Activated naive CD8-positive, alpha-beta T cell treated with anti-CD3 and anti-CD28 coated beads, Interleukin-2, amount 10 ng/mL, durations not matched to agents 7 days and 5 days (primary cell): ENCODE measurements at regions not wholly inside any gene's neighbourhood (a gene's known extent, or its start where the extent isn't known, plus 50 kb on each side); places are given as distances from the start of the nearest gene placed in this dataset.

ENCODE experiments used
- ATAC-seq: fragments of 150-1000 bp; cut with Tn5 transposase; one replicate; pipeline ENCODE4 v1.10.0; 2021; ENCODE audit warnings: low read depth, moderate library complexity
- POLR2A ChIA-PET: fragments of 350-600 bp; sonication (Branson Sonifier 250); formaldehyde crosslinking; loops from one replicate; lab custom pipeline; 2021; ENCODE audit warnings: antibody characterized with exemption; lab: Charles Lee
- DNase-seq: peaks from one replicate; pipeline ENCODE4 v3.0.0; 2021
- H3K27ac Mint-ChIP-seq: one replicate; pipeline ENCODE4 v1.8.0; 2022; ENCODE audit warnings: mild to moderate bottlenecking, mixed read lengths
- H3K27me3 Mint-ChIP-seq: one replicate; pipeline ENCODE4 v1.8.0; 2022; ENCODE audit warnings: mild to moderate bottlenecking, moderate library complexity, mixed read lengths
- H3K36me3 Mint-ChIP-seq: one replicate; pipeline ENCODE4 v1.8.0; 2021; ENCODE audit warnings: mild to moderate bottlenecking, mixed read lengths
- H3K4me1 Mint-ChIP-seq: one replicate; pipeline ENCODE4 v1.8.0; 2021; ENCODE audit warnings: mixed read lengths
- H3K4me3 Mint-ChIP-seq: one replicate; pipeline ENCODE4 v1.8.0; 2022; ENCODE audit warnings: mild to moderate bottlenecking, moderate library complexity, mixed read lengths
- H3K9me3 Mint-ChIP-seq: one replicate; pipeline ENCODE4 v1.8.0; 2021; ENCODE audit warnings: mixed read lengths

DNA sequence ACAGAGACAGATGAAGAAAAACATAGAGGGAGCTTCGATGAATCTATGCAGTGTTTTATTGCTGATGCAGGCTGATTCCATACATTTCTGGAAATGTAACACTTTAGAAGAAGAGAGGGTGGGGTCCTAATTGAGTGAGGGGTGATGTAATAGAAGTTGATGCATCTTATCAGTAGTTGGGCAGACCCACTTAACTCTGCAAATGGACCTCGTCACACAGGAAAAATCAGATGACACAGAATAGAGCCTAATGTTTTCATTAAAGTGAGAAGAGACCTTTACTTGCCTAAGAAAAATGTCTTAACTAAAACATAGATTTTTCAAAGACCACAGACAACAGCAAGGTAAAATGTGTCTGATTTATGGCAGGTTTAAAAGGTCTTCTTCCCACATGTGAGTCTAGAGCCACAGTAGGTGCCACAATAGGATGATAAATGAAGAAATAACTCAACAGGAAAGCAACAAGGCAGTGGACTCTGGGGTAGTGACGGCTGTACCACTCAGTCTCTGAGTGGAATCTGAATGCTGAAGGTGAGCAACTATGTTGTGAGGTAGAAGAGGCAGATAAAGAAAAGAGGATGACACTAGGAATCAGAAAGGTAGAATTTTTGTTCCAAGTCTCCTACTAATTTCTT, 414.7 kb upstream of the PIK3C3 start:
- H3K4me1 Mint-ChIP-seq = no peaks in the 10 kb centered on the region
- POLR2A ChIA-PET = no interaction called here
- ATAC-seq (no peak), DNase-seq (no peak)
- H3K4me3 Mint-ChIP-seq = no peak overlapping the region
- H3K9me3 Mint-ChIP-seq = no peaks in the 10 kb centered on the region
- no peaks in the 10 kb centered on the region for H3K27me3 Mint-ChIP-seq
- H3K27ac Mint-ChIP-seq = no peak overlapping the region
- H3K36me3 Mint-ChIP-seq = no peaks in the 10 kb centered on the region

DNA sequence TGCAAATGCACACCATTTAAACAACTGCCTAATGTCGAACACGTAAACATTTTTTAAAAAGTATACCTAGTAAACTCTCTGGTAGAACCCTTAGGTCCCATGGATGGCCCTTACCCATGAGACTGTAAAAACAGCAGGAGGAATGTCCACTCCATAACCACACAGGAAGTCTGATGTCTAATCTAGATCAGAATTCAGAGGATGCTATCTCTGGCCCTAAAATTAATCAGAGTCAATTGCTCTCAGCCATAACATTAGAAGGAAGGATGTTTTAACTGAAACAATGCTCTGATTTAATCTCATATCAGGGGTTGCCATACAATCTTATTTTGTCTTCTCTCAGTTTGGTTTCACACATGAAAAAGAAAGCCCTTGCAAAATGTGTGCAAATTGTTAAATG, 416.3 kb upstream of the PIK3C3 start:
- Mint-ChIP-seq H3K27ac (no peak overlapping the region), H3K36me3 (no peaks in the 10 kb centered on the region), H3K4me3 (no peak overlapping the region), H3K4me1 (no peaks in the 10 kb centered on the region), H3K27me3 (no peaks in the 10 kb centered on the region), H3K9me3 (no peaks in the 10 kb centered on the region)
- ATAC-seq (no peak), DNase-seq (no peak)
- POLR2A ChIA-PET = no interaction called here

GRCh38 chr18:41537666-41538065, 417.4 kb upstream of the PIK3C3 start:
- no peak for ATAC-seq
- no peak for DNase-seq
- no peak overlapping the region for H3K27ac Mint-ChIP-seq
- H3K4me1 Mint-ChIP-seq = no peaks in the 10 kb centered on the region
- no peak overlapping the region for H3K4me3 Mint-ChIP-seq
- no peaks in the 10 kb centered on the region for H3K36me3 Mint-ChIP-seq
- no peaks in the 10 kb centered on the region for H3K27me3 Mint-ChIP-seq
- no peaks in the 10 kb centered on the region for H3K9me3 Mint-ChIP-seq
- POLR2A ChIA-PET = no interaction called here

DNA sequence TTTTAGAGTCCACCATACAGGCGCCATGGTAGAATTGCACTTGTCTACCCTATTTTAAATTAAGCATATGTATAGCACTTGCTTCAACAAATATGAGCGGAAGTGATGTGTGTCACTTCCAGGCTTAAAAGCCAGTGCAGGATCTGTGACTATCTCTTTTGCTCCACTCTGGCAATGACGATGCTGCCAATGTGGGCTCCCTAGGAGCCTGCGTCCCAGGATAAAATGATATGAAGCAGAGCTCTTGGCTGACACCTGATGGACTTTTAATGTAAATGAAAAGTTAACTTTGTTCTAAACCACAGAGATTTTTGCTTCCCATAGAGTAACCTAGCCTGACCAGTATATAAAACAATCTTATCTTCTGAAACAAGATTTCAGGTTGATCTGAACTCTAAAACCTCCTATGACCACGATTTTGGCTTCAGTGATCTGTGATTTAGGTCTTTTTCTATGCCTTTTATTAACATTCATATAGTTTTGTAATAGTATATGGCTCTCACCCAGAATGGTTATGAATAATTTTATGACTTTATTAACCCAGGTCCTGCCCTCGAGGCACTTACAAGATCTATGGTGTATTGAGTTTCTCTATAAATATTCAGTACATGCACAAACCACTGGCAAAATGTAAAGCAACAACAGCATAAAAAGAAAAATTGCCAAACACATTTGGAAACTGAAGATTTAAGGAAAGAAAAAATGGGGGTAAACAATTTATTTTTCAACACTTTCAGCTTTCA, 422.5 kb upstream of the PIK3C3 start:
- Mint-ChIP-seq H3K4me3 (no peak overlapping the region), H3K4me1 (no peaks in the 10 kb centered on the region), H3K9me3 (no peaks in the 10 kb centered on the region), H3K27me3 (no peaks in the 10 kb centered on the region), H3K36me3 (no peaks in the 10 kb centered on the region), H3K27ac (no peak overlapping the region)
- POLR2A ChIA-PET = no interaction called here
- DNase-seq (no peak), ATAC-seq (no peak)

GRCh38 chr18:41530970-41531369, 424.1 kb upstream of the PIK3C3 start:
- peaks cover 3% of the 10 kb centered on the region for H3K9me3 Mint-ChIP-seq
- POLR2A ChIA-PET = no interaction called here
- no peak for DNase-seq
- no peaks in the 10 kb centered on the region for H3K36me3 Mint-ChIP-seq
- no peaks in the 10 kb centered on the region for H3K27me3 Mint-ChIP-seq
- no peak for ATAC-seq
- H3K27ac Mint-ChIP-seq = no peak overlapping the region
- H3K4me1 Mint-ChIP-seq = no peaks in the 10 kb centered on the region
- H3K4me3 Mint-ChIP-seq = no peak overlapping the region

DNA sequence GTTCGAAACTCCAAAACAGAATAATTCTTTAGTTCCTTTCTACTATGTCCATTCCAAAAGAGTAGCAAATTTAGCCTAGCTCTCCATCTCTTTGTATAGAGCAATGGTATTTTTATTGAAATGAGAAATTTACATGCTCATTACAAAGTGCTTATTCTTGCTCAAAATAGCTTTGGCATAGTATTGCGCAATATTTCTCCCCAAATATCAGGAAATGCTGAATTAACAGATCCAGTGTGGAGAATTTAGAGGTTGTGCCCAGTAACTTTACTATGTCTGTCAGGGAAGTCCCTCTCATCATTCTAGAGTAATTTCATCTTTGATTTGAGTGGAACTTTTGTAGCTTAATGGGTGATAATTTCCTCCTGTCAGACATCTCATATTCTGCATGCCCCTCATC, 425.9 kb upstream of the PIK3C3 start:
- no peak for ATAC-seq
- POLR2A ChIA-PET = no interaction called here
- H3K27ac Mint-ChIP-seq = no peak overlapping the region

GRCh38 chr18:41526054-41526453, 429.0 kb upstream of the PIK3C3 start:
- H3K4me1 Mint-ChIP-seq = no peaks in the 10 kb centered on the region
- H3K4me3 Mint-ChIP-seq = no peak overlapping the region
- ATAC-seq (no peak), DNase-seq (no peak)
- POLR2A ChIA-PET = no interaction called here
- H3K27ac Mint-ChIP-seq = no peak overlapping the region
- no peaks in the 10 kb centered on the region for H3K27me3 Mint-ChIP-seq
- no peaks in the 10 kb centered on the region for H3K36me3 Mint-ChIP-seq
- H3K9me3 Mint-ChIP-seq = peaks cover 3% of the 10 kb centered on the region

More for the DNA sequence above, 425.9 kb upstream of the PIK3C3 start:
- Mint-ChIP-seq H3K27me3 (no peaks in the 10 kb centered on the region), H3K36me3 (no peaks in the 10 kb centered on the region), H3K9me3 (peaks cover 3% of the 10 kb centered on the region), H3K4me3 (no peak overlapping the region), H3K4me1 (no peaks in the 10 kb centered on the region)
- DNase-seq = no peak

DNA sequence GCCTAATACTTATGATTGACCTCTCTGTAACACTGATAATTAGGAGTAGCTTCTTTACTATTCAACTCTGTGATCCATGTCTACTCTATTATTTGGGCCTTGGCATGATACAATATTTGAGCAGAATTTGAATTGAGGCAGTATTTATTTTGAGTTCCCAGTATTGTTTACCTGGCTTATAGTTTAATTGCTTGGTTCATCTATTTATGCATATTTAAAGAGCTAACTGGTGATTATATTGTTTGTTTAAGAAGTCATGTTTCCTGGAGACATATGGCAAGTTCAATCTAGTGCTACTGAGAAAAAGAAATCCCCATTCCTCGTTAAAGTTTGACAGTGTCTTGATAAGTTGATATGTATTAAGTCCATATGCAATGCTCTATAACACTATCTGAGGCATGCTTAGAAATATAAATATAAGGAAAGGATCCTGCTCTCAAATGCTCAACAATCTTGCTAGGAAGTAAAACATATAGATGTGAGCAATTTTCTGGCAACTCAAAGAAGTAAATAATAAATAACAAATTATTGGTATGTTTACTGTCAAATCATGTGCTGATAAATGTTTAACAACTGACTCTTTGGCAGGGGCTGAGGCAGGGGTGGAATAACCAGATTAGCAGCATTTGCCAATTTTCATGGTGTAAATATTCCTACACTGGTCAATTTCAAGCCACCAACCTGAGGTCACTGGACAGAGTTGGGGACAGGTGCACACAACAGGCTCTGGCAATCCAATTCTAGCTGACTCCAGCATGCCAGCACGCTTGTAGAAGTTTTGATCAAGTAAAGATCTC, 430.2 kb upstream of the PIK3C3 start:
- DNase-seq (no peak), ATAC-seq (no peak)
- Mint-ChIP-seq H3K4me1 (no peaks in the 10 kb centered on the region), H3K27ac (no peak overlapping the region), H3K4me3 (no peak overlapping the region), H3K27me3 (no peaks in the 10 kb centered on the region), H3K9me3 (peaks cover 3% of the 10 kb centered on the region), H3K36me3 (no peaks in the 10 kb centered on the region)
- POLR2A ChIA-PET = no interaction called here

GRCh38 chr18:41517142-41517541, 437.9 kb upstream of the PIK3C3 start:
- ATAC-seq (no peak), DNase-seq (no peak)
- Mint-ChIP-seq H3K27me3 (no peaks in the 10 kb centered on the region), H3K27ac (no peak overlapping the region), H3K4me3 (no peak overlapping the region), H3K4me1 (no peaks in the 10 kb centered on the region), H3K36me3 (no peaks in the 10 kb centered on the region), H3K9me3 (no peaks in the 10 kb centered on the region)
- POLR2A ChIA-PET = no interaction called here

DNA sequence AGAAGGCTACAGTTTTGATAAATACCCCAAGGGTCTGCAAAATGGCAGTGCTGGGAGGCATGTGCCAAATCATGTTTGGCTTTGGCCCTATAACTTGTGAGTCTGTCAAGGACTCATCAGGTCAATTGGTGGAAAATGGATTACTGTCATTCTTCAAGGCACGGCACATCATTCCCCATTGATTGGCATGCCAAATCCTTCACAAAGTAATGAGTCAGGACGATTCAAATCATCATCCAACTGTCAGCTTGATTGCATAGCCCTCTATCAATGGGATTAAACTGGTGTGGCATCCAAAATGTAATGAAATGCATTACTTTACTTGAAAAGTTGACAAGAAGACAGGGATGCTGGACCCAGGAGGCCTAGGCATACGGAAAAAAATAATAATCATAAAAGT, 441.6 kb upstream of the PIK3C3 start:
- no peak for ATAC-seq
- Mint-ChIP-seq H3K27ac (no peak overlapping the region), H3K4me1 (no peaks in the 10 kb centered on the region), H3K9me3 (no peaks in the 10 kb centered on the region), H3K36me3 (no peaks in the 10 kb centered on the region), H3K4me3 (no peak overlapping the region), H3K27me3 (no peaks in the 10 kb centered on the region)
- POLR2A ChIA-PET = no interaction called here
- no peak for DNase-seq

DNA sequence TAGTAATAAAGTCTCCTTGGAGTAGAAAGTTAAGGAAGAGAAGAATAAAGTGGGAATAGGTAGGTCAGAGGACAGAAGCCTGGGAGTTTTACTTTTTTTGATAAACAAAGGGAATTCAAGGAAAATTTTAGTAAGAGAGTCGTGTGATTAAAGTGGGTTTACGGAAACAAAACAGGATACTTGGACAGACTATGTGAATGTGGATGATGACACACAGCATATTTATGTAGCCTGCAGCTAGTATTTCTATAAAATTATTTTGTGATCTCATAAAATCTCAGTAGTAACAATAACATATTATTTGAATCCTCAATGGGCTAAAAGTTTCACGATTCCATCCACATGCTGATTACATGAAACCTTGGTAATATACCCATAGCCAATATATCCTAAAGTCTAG, 450.7 kb upstream of the PIK3C3 start:
- H3K27me3 Mint-ChIP-seq = no peaks in the 10 kb centered on the region
- no peaks in the 10 kb centered on the region for H3K4me1 Mint-ChIP-seq
- POLR2A ChIA-PET = no interaction called here
- no peak overlapping the region for H3K4me3 Mint-ChIP-seq
- no peaks in the 10 kb centered on the region for H3K9me3 Mint-ChIP-seq
- no peak for DNase-seq
- H3K27ac Mint-ChIP-seq = no peak overlapping the region
- no peaks in the 10 kb centered on the region for H3K36me3 Mint-ChIP-seq
- ATAC-seq = no peak

GRCh38 chr18:41501848-41502247, 453.2 kb upstream of the PIK3C3 start:
- Mint-ChIP-seq H3K27me3 (no peaks in the 10 kb centered on the region), H3K4me3 (no peak overlapping the region), H3K27ac (no peak overlapping the region), H3K9me3 (no peaks in the 10 kb centered on the region), H3K36me3 (no peaks in the 10 kb centered on the region), H3K4me1 (no peaks in the 10 kb centered on the region)
- no peak for DNase-seq
- ATAC-seq = no peak
- POLR2A ChIA-PET = no interaction called here

DNA sequence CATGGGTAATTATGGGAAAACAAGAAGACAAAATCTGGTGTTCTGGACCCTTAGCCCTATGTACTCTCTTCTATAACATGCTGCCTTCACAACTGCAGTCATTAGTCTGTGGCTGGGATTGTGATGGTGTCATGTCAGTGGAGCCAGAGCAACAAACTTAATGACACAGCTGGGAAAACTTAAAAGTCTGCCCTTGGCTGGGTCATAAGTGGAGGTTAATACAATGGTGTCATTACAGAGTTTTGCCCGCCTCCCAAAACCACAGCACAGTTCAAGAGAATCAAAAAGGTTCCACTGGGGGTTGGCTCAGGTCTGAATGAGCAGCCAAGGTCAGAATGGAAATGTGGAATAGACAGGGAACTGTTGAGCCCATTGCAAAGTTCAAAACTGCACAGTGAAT, 455.7 kb upstream of the PIK3C3 start:
- POLR2A ChIA-PET = no interaction called here
- Mint-ChIP-seq H3K36me3 (no peaks in the 10 kb centered on the region), H3K4me1 (no peaks in the 10 kb centered on the region), H3K27ac (no peak overlapping the region), H3K4me3 (no peak overlapping the region), H3K27me3 (no peaks in the 10 kb centered on the region), H3K9me3 (no peaks in the 10 kb centered on the region)
- no peak for ATAC-seq
- no peak for DNase-seq

GRCh38 chr18:41490861-41491260, 464.2 kb upstream of the PIK3C3 start:
- no peaks in the 10 kb centered on the region for H3K27me3 Mint-ChIP-seq
- no peak for ATAC-seq
- POLR2A ChIA-PET = no interaction called here
- no peak for DNase-seq
- no peaks in the 10 kb centered on the region for H3K4me1 Mint-ChIP-seq
- H3K27ac Mint-ChIP-seq = no peak overlapping the region
- no peaks in the 10 kb centered on the region for H3K36me3 Mint-ChIP-seq
- H3K4me3 Mint-ChIP-seq = no peak overlapping the region
- H3K9me3 Mint-ChIP-seq = peaks cover 3% of the 10 kb centered on the region
